CD4-positive, alpha-beta T cell treated with Interferon gamma for 1 hour (primary cell): ENCODE measurements at regions not wholly inside any gene's neighbourhood (a gene's known extent, or its start where the extent isn't known, plus 50 kb on each side); places are given as distances from the start of the nearest gene placed in this dataset.
"Not testable (repeated sequence)": the region's sequence is repeated elsewhere in the genome, so short reads cannot be mapped to it uniquely, and the experiment has no call there.

ENCODE experiments used
- DNase-seq: peaks from one replicate; pipeline ENCODE4 v3.0.0-alpha.2; 2020

DNA sequence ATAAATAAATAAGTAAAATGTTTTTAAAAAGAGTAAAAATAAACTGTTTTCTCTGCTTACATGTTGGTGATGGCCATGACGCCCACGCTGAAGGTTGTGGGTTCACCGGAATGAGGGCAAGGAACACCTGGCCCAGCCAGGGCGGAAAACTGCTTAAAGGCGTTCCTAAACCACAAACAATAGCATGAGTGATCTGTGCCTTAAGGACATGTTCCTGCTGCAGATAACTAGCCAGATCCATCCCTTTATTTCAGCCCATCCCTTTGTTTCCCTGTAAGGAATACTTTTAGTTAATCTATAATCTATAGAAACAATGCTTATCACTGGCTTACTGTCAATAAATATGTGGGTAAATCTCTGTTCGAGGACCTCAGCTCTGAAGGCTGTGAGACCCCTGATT lies 63.3 kb upstream of the CEP78 start:
- not testable (repeated sequence) for DNase-seq

DNA sequence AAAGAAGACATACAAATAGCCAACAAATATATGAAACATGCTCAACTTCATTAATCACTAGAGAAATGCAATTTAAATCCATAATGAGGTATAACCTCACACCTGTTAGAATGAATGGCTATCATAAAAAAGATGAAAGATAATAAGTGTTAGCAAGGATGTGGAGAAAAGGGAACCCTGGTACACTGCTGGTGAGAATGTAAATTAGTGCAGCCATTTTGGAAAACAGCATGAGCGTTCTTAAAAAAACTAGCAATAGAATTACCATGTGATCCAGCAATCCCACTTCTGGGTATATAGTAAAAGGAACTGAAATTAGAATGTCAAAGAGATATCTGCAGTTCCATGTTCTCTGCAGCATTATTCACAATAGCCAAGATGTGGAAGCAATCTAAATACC lies 64.2 kb upstream of the CEP78 start:
- DNase-seq, result no peak

DNA sequence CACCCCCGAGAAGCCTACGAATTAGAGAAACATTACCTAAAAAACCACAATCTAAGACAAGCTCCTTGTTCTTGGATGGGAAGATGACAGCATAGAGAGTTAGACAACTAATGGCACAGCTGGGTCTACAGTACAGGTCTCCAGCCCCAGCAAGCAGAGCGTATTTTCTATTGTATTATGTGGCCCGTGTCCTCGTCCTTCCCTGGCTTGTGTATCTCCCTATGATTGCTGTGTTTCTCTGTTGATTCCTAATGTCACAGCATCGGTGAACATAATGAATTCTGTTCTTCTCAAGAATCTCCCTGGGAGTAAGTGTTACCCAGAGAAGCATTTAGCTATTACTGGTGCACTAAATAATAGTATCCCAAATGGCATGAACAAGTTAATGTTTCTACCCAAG lies 66.8 kb upstream of the CEP78 start:
- DNase-seq, result no peak

DNA sequence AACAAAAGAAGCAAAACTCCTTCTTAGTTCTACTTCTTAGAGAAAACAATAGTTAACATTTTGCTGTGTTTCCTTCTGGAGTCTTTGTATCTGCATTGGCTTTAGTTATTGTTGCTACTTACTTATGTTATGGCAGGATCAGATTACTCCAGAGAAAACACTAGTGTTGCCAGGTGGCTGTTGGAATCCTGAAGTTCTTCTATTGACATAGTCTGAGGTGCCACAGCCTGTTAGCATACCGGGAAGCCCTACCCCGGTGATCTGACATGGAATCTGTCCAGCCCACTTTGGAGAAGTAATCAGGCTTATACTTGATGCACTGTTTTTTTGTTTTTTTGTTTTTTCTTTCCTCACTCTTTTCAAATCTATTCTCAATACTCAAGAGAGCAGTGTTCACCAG lies 68.5 kb upstream of the CEP78 start:
- no peak for DNase-seq

DNA sequence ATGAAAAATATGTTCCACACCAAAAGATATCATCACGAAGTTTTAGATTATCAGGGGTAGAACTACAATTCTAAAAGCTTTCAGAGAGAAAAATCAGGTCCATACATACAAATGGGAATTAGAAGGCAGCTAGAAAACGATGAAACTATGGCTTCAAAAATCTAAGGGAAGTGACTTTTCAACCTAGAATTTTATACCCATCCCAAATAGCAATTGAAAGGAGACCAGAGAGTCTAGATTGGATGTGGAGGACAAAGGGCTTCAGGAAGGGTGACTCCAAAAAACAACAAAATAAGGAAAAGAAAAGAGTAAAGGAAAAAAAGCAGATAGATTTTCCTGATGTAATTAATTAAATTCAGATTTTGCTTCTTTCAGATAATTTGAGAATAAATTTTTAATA lies 72.0 kb upstream of the CEP78 start:
- DNase-seq, result no peak

DNA sequence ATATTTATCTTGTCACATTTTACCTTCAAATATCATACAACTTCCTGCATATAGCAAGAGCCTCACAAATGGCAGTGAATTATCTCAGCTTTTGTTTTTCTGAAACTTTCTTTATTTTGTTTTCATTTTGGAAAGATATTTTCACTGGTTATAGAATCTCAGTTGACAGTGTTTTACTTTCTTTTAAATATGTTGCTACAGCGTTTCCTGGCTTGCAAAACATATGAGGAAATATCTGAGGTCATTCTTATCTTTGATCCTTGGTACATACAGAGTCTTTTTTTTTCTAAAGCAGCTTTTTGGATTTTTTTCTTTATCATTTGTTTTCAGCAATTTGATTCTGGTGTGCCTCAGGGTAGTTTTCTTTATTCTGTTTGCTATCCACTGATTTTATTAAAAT lies 77.6 kb upstream of the CEP78 start:
- no peak for DNase-seq

DNA sequence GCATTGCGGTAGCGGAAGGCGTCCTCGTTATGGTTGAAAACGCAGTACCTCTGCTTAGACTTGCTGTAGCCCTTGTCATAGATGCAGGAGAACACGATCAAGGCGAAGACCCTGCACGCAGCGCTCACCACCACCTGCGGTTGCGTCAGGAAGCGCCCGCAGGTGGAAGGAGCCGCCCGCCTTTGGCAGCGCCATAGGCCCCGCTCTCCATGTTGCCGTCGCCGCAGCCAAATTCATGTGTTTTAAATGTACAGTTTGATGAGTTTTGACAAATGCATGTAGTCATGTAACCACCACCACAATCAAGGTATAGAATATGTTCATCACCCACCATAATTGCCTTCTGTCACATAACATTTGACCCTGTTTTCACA lies 84.9 kb upstream of the CEP78 start:
- no peak for DNase-seq

DNA sequence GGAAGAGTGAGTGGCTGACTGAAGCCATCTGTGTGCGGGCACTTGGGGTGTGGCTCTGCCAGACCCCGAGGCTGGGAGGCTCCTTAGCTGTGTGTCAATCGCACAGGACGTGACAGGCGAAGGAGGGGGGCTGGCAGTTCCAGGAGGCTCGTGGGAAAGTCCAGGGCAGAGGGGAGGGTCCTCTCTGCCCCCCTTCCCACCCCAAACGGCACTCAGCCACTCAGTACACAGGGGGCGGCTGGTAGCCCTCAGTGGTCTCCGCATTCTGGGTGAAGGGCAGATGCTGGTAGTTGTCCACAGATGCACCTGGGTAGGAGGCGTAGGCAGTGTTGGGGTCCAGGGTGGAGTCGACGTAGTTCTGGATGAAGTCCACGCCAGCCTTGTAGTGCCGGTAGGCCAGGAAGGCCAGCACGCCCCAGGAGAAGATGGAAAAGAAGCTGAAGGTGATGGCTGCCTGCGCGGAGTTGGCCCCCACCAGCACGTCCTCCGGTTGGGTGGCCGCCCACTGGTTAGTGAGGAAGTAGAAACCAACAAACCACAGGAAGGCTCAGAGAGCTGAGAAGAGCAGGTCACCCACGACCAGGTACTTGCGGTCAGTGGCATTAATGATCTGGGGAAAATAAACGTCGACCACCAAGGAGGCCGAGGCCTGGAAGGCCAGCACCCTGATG lies 85.4 kb upstream of the CEP78 start:
- no peak for DNase-seq

DNA sequence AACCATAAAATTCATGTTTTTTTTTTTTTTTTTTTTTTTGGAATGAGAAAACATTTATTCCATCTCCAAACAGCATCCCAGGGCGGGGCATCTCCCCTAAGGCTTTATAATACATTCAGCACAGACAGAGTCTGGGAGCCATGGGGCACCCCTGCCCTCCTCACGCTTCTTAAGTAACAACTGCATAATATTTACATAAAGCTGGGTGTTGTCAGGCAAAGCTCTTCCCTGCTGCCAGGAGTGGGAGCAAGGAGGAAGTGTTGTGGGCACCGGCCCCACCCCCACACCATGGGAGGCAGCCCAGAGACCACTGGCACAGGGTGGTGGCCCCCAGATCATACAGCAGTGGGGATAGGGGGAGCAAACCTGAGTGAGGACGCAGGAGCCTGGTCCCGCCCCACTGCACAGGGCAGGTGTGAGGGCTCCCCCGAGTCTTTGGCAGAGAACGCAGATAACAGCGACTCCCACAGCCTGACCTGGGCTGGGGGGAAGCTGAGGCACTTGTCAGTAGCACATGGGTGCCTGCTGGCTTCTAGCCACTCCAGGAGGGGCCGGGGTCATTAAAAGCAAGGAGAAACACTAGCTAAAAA lies 86.1 kb upstream of the CEP78 start:
- no peak for DNase-seq

DNA sequence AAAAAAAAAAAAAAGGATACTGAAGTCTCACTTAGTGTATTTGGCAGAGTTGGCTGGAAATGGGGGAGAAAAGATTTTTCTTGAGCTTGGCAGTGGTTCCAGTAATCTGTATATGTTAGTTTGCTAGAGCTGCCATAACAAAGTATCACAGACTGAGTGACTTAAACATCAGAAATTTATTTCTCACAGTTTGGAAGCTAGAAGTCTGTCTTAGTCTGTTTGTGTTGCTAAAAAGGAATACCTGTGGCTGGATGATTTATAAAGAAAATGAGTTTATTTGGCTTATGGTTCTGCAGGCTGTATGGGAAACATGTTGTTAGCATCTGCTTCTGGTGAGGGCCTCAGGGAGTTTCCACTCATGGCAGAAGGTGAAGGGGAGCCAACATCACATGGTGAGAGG lies 89.6 kb upstream of the CEP78 start:
- no peak for DNase-seq

DNA sequence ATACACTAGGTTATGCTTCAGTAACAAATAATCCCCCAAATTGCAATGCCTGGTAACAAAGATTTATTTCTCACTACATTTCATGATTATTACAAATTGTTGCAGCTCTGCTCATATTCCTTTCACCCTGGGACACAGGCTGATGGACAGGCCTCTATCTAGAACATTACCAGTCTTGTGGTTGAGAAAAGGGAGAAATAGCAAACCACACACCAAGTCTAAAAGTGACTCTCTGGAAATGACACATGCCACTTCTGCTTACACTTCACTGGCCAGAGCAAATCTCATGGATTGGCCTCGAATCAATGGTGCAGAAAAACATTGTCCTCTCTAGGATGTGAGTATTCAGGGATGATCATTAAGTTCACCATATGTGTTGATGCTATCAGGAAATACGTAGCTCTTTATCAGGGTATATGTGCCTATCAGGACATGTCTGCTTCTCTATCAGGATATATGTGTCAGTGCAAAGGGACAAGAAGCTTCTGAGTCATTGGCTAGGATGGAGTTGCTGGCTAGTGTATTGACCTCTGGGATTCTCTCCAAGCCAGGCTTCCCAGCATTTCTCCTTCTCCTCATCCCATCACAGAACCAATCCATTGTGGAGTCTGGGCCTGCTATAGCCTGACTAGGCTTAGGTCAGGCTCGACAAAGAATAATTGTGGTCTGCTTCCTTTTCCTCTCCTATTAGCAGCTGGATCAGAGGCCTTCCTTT lies 91.1 kb upstream of the CEP78 start:
- no peak for DNase-seq

DNA sequence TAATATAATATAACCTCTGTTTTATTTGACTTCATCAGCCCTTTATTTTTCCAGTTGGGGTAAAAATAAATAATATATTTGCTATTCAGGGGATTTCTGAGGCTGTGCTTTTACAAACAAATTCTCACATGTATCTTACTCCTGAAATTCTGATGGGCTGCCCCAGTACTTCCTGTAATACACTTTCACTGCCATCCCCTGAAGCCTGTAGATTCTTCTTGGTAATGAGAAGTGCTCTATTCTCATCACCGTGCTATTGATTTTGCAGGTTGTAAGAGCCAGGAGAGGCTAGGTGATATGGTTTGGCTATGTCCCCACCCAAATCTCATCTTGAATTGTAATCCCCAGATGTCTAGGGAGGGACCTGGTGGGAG lies 91.9 kb upstream of the CEP78 start:
- DNase-seq, result no peak

DNA sequence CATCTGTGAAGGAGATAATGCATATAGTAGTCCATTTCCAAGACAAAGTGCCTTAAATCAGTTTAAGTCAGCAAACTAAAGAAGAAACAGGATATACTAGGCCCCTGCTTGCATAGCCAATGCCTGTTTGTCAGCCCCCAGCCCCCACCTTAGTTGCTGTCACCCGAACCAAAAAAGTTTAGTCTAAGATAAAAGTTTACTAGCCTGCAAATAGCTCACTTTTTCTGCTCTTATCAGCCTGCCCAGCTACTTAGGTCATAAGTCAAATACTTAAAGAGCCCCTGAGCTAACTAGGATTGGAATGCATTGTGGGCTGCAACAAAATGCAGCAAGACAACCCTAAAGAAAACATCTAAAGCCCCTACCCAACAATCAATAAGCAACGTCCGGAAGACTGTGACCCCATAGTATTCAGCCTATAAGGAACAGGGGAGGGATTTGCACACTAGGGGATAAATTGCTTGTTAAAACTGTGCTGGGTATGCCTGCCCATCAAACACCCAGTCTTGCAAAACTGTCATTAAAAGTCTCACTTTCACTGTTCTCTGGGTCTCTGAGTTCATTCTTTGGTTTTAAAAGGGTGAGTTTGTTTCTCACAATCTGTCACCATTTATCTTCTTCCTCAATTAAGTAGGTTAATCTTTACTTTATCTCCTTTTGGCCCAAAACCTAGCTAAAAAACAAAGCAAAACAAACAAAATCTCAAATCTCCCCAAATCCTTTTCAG lies 92.4 kb upstream of the CEP78 start:
- DNase-seq, result no peak

DNA sequence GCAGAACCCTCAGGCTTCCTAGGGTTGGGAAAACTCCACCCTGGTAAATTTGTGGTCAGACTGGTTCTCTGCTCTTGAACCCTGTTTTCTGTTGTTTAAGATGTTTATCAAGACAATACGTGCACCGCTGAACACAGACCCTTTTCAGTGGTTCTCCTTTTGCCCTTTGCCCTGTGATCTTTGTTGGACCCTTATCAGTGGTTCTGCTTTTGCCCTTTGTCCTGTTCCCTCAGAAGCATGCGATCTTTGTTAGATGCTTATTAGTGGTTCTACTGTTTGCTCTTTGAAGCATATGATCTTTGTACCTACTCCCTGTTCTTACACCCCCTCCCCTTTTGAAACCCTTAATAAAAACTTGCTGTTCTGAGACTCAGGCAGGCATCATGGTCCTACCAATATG lies 93.6 kb upstream of the CEP78 start:
- not testable (repeated sequence) for DNase-seq

DNA sequence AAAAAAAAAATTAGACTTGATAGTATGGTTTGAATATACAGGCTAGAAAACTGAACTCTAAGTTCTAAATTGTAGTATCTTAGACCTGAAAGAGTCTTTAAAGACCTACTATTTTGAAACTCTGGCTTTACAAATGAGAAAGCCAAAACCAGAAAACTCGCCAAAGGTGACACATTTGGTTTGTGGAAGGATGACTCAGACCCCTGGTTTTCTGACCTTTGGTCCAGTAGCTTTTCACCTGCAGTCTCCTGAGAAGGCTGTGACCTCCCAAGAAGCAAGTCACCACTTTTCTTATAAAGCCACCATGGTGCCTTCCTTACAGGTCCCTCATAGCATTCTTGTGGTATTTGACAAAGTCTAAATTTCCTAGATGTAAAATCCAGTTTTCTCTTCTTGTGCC lies 102.1 kb upstream of the CEP78 start:
- no peak for DNase-seq

DNA sequence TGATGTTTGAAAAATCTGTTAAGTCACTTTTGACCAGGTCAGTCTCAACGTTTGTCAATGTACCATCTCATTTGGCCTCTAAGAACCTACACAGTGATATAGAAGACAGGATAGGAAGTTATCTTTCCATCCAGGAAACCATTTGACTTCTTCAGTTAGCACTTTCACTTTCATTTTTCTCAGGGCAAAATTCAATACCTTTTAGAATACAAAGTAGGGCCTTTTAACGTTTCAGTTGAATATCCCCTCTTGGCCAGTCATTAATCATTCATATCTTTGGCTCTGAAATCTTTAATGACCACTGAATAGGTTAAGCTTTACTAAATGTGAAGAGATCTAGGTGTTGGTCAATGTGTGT lies 101.1 kb upstream of the GNAQ start:
- no peak for DNase-seq

DNA sequence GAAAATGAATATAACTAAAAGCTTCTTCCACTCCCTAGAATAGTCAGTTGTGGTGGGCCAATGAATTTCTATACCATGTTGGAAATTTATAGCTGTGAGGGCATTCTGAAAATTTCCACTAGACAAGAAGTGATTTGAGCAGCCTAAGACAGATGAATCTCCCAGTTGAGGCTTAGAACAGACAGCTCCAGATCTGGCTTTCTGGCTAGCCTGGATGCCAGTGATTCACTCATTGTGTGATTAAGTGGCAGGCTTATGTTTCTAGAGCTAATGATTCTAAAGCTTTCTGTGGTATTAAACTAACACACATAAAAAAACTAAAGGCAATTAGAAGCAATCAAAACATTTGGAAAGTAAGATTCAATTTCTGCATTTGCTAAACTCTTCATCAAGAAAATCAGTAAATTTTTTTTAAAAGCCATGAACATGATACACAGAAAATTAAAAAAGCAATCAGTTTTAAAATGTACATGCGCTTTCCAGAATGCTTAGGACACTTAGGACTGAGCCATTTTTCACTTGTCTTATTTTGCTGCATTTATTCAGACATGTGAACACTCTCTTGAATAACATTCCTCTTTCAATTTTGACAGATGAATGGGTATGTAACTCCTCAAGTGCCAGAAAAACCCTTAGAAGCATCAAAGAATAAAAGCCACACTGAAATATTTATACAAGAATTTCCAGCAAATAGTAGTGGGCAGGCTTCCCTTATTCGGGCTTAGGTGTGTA lies 100.5 kb upstream of the GNAQ start:
- DNase-seq, result no peak

DNA sequence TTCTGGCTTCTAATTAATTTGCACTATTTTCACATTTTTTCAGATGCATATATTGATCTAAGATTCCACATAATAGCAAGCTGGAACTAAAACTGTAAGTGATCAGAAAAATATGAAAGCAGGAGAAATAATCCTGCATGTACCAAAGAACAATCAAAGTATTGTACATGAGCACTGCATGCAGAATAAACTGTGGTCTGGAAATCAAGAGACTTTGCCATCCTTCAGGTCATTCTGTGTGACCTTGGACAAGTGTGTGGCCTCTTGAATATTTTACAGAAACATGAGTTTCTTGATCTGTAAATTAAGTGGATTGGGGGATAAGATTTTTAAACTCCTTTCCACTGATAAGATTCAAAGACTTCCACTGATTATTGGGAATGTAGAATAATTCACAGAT lies 99.2 kb upstream of the GNAQ start:
- no peak for DNase-seq

DNA sequence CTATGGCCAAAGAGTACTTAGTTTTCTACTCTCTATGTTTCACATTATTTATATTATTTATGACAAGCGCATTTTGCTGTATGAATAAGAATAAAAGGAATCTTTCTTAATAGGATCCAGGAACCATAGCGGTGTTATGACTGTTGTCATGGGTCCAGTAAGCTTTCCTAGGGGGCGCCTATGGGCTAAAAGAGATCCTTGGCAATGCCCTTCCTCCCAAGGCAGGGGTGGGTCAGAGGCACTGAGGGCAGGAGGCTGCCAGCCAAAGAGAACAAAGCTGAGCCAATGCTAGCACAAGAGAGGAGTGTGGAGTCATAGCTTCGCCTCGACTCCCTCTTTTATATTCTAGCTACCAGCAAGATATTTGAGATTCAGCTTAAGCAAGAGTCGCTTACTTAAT lies 98.4 kb upstream of the GNAQ start:
- DNase-seq, result no peak

DNA sequence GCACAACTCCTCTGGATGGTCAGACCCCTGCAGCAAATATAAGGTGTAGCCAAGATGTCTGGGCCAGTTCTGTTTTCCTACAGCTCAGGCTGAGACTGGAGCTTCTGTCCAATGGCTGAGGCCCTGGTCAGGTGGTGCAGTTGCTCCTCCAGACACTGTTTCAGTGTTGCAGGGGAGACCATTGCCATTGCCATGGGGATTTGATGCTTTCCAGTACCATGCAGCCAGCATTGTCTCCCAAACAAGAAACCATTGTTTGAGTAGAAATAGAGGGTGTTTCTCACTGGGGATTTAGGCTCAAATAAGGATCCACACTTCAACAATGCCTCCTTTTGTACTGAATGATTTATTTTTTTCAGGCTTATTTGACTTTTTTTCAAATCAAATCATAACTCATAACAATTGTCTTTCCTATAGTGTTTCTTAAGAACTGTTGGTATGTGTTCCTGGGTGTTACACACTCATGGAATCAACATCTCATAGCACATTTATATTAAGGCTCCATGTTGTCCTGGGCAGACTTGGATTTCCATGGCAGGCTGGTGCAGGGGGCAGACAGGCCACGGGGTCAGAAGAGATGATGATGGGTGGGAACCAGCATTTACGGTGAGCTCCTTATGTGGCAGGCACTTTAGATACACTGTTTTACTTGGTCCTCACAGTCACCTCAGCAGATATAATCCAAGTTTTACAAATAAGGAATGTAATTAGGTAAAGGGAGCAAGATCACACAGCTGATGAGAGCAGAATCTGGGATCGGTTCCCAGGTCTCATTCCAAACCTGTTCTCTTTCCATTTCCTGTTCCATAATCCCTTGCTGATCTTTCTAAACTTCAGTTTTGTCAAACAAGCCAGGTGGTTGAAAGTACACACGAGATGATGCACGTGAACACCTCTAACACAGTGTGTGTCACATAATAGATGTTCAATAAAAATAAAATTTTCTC lies 95.9 kb upstream of the GNAQ start:
- DNase-seq, result no peak

DNA sequence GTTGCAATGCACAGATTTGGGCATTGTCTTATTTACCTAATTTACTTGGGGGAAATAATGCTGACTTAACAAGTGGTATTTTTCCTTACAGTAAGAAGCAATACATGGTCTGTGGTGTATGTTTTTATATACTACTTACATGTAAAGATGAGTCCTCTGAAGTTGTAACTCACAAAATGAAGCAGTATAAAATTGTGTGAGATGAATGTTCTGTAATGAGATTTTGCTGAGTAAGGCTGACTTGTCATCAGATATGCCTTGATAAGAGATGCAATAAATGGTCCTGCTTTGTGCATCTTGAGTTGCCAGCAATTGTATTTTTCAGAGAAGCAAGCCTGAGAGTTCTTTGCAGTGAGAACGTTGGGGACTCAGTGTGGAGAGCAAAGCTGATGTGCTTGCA lies 92.2 kb upstream of the GNAQ start:
- no peak for DNase-seq

DNA sequence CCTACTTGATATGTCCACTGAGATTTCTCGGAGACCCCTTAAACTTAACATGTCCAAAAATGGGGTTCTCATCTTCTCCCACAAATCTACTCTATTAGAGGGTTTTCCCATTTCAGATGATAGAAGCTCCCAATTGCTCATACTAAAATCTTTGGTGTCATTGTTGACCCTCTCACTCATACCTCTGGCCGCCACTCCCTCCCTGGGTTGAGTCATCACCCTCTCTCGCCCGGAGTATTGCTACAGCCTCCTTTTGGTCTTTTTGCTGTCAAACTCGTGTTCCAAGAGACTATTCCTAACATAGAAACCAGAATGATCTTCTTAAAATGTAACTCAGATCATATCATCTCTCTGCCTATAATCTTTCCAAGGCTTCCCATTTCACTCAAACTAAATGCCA lies 91.0 kb upstream of the GNAQ start:
- no peak for DNase-seq
